ENCODE measurements at regions not wholly inside any gene's neighbourhood (a gene's known extent, or its start where the extent isn't known, plus 50 kb on each side); places are given as distances from the start of the nearest gene placed in this dataset.

DNA sequence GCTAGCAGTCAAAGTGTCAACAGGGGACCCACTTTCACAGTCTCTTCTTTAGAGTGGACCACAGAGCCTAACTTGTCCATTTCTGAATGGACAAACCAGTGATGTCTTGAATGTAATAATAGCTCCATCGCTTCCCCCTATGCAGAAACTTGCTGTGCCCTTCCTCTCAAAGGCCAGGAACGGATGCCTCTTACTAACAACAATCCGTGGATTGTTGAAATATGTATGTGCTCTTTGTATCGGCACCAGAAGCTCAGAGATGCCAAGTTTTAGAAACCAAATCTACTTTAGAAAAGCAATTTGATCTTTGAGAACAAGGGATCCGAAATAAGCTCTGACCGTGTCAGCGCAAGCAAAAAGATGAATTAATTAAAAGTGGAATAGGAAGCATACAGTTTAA, 259.5 kb upstream of the POU2AF2 start:
- H3K36me3 Mint-ChIP-seq (ENCODE audit: insufficient read depth in 1 of 3, low read depth in 3 of 3): no peaks in the 10 kb centered on the region; a peak in 1 of 7 replicates
- no peak overlapping the region for H2BK20ac ChIP-seq (ENCODE audit: low read depth, low read length, poor library complexity, severe bottlenecking)
- H2BK5ac ChIP-seq (ENCODE audit: insufficient read length, low read length): no peak overlapping the region
- no peak overlapping the region for H3K4me3 Mint-ChIP-seq
- no peak overlapping the region for H2BK15ac ChIP-seq (ENCODE audit: low read depth, low read length)
- no peak overlapping the region for H4K8ac ChIP-seq (replicated peaks; ENCODE audit: insufficient read length, low read depth, low read length)
- no peak overlapping the region for H3K4ac ChIP-seq (ENCODE audit: low read depth, low read length)
- H4K5ac ChIP-seq (ENCODE audit: insufficient read length, low read depth, low read length): no peak overlapping the region
- no peaks in the 10 kb centered on the region for H3K9me3 ChIP-seq (ENCODE audit: control insufficient read depth, low read depth, low read length)
- no peak overlapping the region for H3T11ph ChIP-seq (ENCODE audit: low read length)
- H3K56ac ChIP-seq (ENCODE audit: insufficient read length, low read depth, low read length): no peak overlapping the region
- H3K79me2 ChIP-seq (ENCODE audit: insufficient read depth, low read length): no peaks in the 10 kb centered on the region
- H3K27me3 ChIP-seq (ENCODE audit: insufficient read depth, low read length): no peaks in the 10 kb centered on the region
- no peak overlapping the region for H3K23ac ChIP-seq (ENCODE audit: insufficient read length, low read depth, low read length)
- H3K18ac ChIP-seq (ENCODE audit: insufficient read length, low read depth, low read length): no peak overlapping the region
- no peaks in the 10 kb centered on the region for H3K79me1 ChIP-seq (ENCODE audit: insufficient read depth, low read depth, low read length, poor library complexity, severe bottlenecking)
- H2BK120ac ChIP-seq (ENCODE audit: low read depth, low read length, poor library complexity, severe bottlenecking): no peak overlapping the region
- H3K27ac ChIP-seq (ENCODE audit: insufficient read length, low read depth, low read length): no peak overlapping the region
- H3K4me2 ChIP-seq (ENCODE audit: insufficient read depth, insufficient read length, low read length): no peak overlapping the region
- H4K20me1 ChIP-seq (ENCODE audit: control insufficient read depth, insufficient read depth, insufficient read length): no peaks in the 10 kb centered on the region
- H3K4me1 Mint-ChIP-seq: no peaks in the 10 kb centered on the region
- no peaks in the 10 kb centered on the region; the same call in 1 of the 2 replicates for H3K4me1 ChIP-seq (ENCODE audit: insufficient read depth, low read length)
- H2AK5ac ChIP-seq (ENCODE audit: insufficient read length, low read length): no peak overlapping the region
- no peak overlapping the region for H3K14ac ChIP-seq (ENCODE audit: insufficient read depth, low read length)
- no CpG with 5 or more reads among the region's 7 CpGs for WGBS (ENCODE audit: extremely low coverage, insufficient read length, low lambda C conversion rate)
- no peaks in the 10 kb centered on the region for H3K23me2 ChIP-seq (ENCODE audit: insufficient read length, low read depth, low read length, poor library complexity, severe bottlenecking)
- no peaks in the 10 kb centered on the region for H3K9me3 Mint-ChIP-seq
- H2AFZ ChIP-seq (ENCODE audit: low read length): no peak overlapping the region
- TF ChIP-seq CTCF (conservative IDR thresholded peaks at IDR 0.05): no peak
- H3K27me3 Mint-ChIP-seq (ENCODE audit: low read depth): no peaks in the 10 kb centered on the region; the same call in 1 of the 2 replicates
- H4K91ac ChIP-seq (ENCODE audit: insufficient read length, low read depth, low read length): no peak overlapping the region
- DNase-seq: no peak
- no peak overlapping the region for H3K27ac Mint-ChIP-seq
- H2BK12ac ChIP-seq (ENCODE audit: insufficient read length, low read depth, low read length): no peak overlapping the region
- H3K9ac ChIP-seq (ENCODE audit: extremely low read depth, insufficient read length, low read length): no peak overlapping the region
